Neural progenitor cell (in vitro differentiated cells): ENCODE measurements at regions not wholly inside any gene's neighbourhood (a gene's known extent, or its start where the extent isn't known, plus 50 kb on each side); places are given as distances from the start of the nearest gene placed in this dataset.

ENCODE experiments used
- DNase-seq: peaks from one replicate; pipeline ENCODE4 v3.0.0-alpha.2; 2016; ENCODE audit warnings: low spot score
- H2AFZ ChIP-seq: fragments of 200-600 bp; sonication (generic); replicated peaks from 2 replicates; pipeline ENCODE4 v1.6.1; 2016; ENCODE audit warnings: antibody characterized with exemption
- H3F3A ChIP-seq: fragments of 200-600 bp; sonication (generic); 2 replicates; pipeline ENCODE4 v1.6.1; 2016; ENCODE audit warnings: antibody characterized with exemption, low read depth
- H3K27ac ChIP-seq: fragments of 200-600 bp; sonication (generic); 2 replicates; pipeline ENCODE4 v1.5.1; 2016; ENCODE audit warnings: mild to moderate bottlenecking
- H3K27me3 ChIP-seq: fragments of 200-600 bp; sonication (generic); 2 replicates; pipeline ENCODE4 v1.6.1; 2016; ENCODE audit warnings: mild to moderate bottlenecking, moderate library complexity
- H3K36me3 ChIP-seq: fragments of 200-600 bp; sonication (generic); 2 replicates; pipeline ENCODE4 v1.5.1; 2016
- H3K4me1 ChIP-seq: fragments of 200-600 bp; sonication (generic); 2 replicates; pipeline ENCODE4 v1.6.1; 2016; ENCODE audit warnings: mixed run types
- H3K4me2 ChIP-seq: fragments of 200-600 bp; sonication (generic); 2 replicates; pipeline ENCODE4 v1.6.1; 2016
- H3K4me3 ChIP-seq: fragments of 200-600 bp; sonication (generic); 2 replicates; pipeline ENCODE4 v1.5.1; 2016
- H3K79me2 ChIP-seq: fragments of 200-600 bp; sonication (generic); 2 replicates; pipeline ENCODE4 v1.6.1; 2016; ENCODE audit warnings: low read depth
- H3K9ac ChIP-seq: fragments of 200-600 bp; sonication (generic); 2 replicates; pipeline ENCODE4 v1.6.1; 2016
- H3K9me3 ChIP-seq: fragments of 200-600 bp; sonication (generic); 2 replicates; pipeline ENCODE4 v1.5.1; 2016; ENCODE audit warnings: low read depth
- H4K20me1 ChIP-seq: fragments of 200-600 bp; sonication (generic); 2 replicates; pipeline ENCODE4 v1.6.1; 2016; ENCODE audit warnings: low read depth
- H3K27ac Mint-ChIP-seq: 3 replicates; pipeline ENCODE4 v1.8.0; 2021; ENCODE audit warnings: mixed read lengths
- H3K27me3 Mint-ChIP-seq: 2 replicates; pipeline ENCODE4 v1.8.0; 2022; ENCODE audit warnings: low read depth, mild to moderate bottlenecking, inconsistent platforms, moderate library complexity, mixed read lengths; ENCODE audit not compliant: insufficient read depth
- H3K36me3 Mint-ChIP-seq: 3 replicates; pipeline ENCODE4 v1.8.0; 2021; ENCODE audit warnings: mixed read lengths
- H3K4me1 Mint-ChIP-seq: 3 replicates; pipeline ENCODE4 v1.8.0; 2021; ENCODE audit warnings: mixed read lengths
- H3K4me3 Mint-ChIP-seq: 3 replicates; pipeline ENCODE4 v1.8.0; 2021; ENCODE audit warnings: mild to moderate bottlenecking, moderate library complexity, mixed read lengths
- H3K9me3 Mint-ChIP-seq: 3 replicates; pipeline ENCODE4 v1.8.0; 2020; ENCODE audit warnings: mixed read lengths
- EZH2 ChIP-seq: fragments of 200-600 bp; sonication (generic); IDR thresholded peaks from 2 replicates; pipeline ENCODE4 v1.6.1; 2017; ENCODE audit warnings: antibody characterized with exemption, mild to moderate bottlenecking, moderate library complexity
- EZH2phosphoT487 ChIP-seq: fragments of 200-600 bp; sonication (generic); IDR thresholded peaks from 2 replicates; pipeline ENCODE4 v1.6.1; 2017; ENCODE audit warnings: antibody characterized with exemption
- TF ChIP-seq, protein P1 (sequence below): fragments of 200-600 bp; sonication (generic); IDR thresholded peaks from 2 replicates; pipeline ENCODE4 v1.5.1; 2017; ENCODE audit warnings: antibody characterized with exemption, mild to moderate bottlenecking

- H3K4me3 Mint-ChIP-seq, result no peak overlapping the region
- H3K79me2 ChIP-seq, result no peaks in the 10 kb centered on the region
- no peak overlapping the region for H3K4me2 ChIP-seq
- no peaks in the 10 kb centered on the region for H3K36me3 ChIP-seq
- no peaks in the 10 kb centered on the region for H3K27me3 ChIP-seq
- H3F3A ChIP-seq, result no peaks in the 10 kb centered on the region
- H3K9ac ChIP-seq, result no peak overlapping the region
- no peak for DNase-seq
- H3K4me1 Mint-ChIP-seq, result no peaks in the 10 kb centered on the region
- no peaks in the 10 kb centered on the region for H3K4me1 ChIP-seq
- no peaks in the 10 kb centered on the region for H3K36me3 Mint-ChIP-seq
- H3K9me3 Mint-ChIP-seq, result no peaks in the 10 kb centered on the region
- no peak overlapping the region for H2AFZ ChIP-seq
- H3K4me3 ChIP-seq, result no peak overlapping the region
- no peaks in the 10 kb centered on the region for H4K20me1 ChIP-seq
- no peaks in the 10 kb centered on the region for H3K27me3 Mint-ChIP-seq
- H3K27ac Mint-ChIP-seq, result no peak overlapping the region
- H3K27ac ChIP-seq, result no peak overlapping the region
- TF ChIP-seq, protein P1, sequence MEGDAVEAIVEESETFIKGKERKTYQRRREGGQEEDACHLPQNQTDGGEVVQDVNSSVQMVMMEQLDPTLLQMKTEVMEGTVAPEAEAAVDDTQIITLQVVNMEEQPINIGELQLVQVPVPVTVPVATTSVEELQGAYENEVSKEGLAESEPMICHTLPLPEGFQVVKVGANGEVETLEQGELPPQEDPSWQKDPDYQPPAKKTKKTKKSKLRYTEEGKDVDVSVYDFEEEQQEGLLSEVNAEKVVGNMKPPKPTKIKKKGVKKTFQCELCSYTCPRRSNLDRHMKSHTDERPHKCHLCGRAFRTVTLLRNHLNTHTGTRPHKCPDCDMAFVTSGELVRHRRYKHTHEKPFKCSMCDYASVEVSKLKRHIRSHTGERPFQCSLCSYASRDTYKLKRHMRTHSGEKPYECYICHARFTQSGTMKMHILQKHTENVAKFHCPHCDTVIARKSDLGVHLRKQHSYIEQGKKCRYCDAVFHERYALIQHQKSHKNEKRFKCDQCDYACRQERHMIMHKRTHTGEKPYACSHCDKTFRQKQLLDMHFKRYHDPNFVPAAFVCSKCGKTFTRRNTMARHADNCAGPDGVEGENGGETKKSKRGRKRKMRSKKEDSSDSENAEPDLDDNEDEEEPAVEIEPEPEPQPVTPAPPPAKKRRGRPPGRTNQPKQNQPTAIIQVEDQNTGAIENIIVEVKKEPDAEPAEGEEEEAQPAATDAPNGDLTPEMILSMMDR, result no peak
- TF ChIP-seq EZH2phosphoT487, result no peak
- TF ChIP-seq EZH2, result no peak
- no peaks in the 10 kb centered on the region for H3K9me3 ChIP-seq
These were observed 623.6 kb downstream of the STIM2 start for GRCh38 chr4:27484216-27484615.

GRCh38 chr4:27490315-27490714, 629.7 kb downstream of the STIM2 start:
- TF ChIP-seq, protein P1, result no peak
- TF ChIP-seq EZH2, result no peak
- TF ChIP-seq EZH2phosphoT487, result no peak
- no peaks in the 10 kb centered on the region for H3F3A ChIP-seq
- no peaks in the 10 kb centered on the region for H3K27me3 ChIP-seq
- H3K4me1 ChIP-seq, result peaks cover 13% of the 10 kb centered on the region
- no peak overlapping the region for H2AFZ ChIP-seq
- no peaks in the 10 kb centered on the region for H3K9me3 Mint-ChIP-seq
- H3K27ac Mint-ChIP-seq, result no peak overlapping the region
- H3K4me3 Mint-ChIP-seq, result no peak overlapping the region
- no peaks in the 10 kb centered on the region for H3K79me2 ChIP-seq
- H3K36me3 ChIP-seq, result no peaks in the 10 kb centered on the region
- H4K20me1 ChIP-seq, result no peaks in the 10 kb centered on the region
- H3K27ac ChIP-seq, result no peak overlapping the region
- no peaks in the 10 kb centered on the region for H3K9me3 ChIP-seq
- H3K9ac ChIP-seq, result no peak overlapping the region
- peak; percentile 10 for DNase-seq
- H3K4me1 Mint-ChIP-seq, result peaks cover 8% of the 10 kb centered on the region
- peaks cover 2% of the 10 kb centered on the region for H3K27me3 Mint-ChIP-seq
- H3K4me3 ChIP-seq, result no peak overlapping the region
- H3K36me3 Mint-ChIP-seq, result no peaks in the 10 kb centered on the region
- H3K4me2 ChIP-seq, result no peak overlapping the region

DNA sequence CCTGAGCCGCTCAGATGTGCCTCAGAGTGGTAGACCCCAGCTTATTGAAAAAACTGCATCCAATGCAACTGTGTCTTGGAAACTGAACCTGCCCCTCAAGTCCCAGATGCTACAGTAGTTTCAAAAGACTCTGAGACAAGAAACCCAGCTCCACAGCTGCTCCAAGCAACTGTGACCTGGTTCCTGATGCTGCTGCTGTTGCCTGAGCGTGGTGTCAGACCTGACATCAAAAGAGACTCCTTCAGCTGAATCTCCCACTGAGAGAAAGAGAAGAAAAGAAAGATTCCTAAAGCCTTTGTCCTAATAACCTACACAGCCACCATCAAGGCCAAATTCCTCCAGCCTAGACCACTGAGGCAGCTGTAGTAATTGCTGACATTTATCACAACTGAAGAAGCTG, 630.1 kb downstream of the STIM2 start:
- no peak overlapping the region for H2AFZ ChIP-seq
- no peaks in the 10 kb centered on the region for H3K36me3 ChIP-seq
- peaks cover 8% of the 10 kb centered on the region for H3K4me1 Mint-ChIP-seq
- no peak overlapping the region for H3K4me2 ChIP-seq
- no peak overlapping the region for H3K9ac ChIP-seq
- TF ChIP-seq EZH2phosphoT487, result no peak
- TF ChIP-seq, protein P1, result no peak
- TF ChIP-seq EZH2, result no peak
- H3K27me3 Mint-ChIP-seq, result peaks cover 2% of the 10 kb centered on the region
- H3K27ac Mint-ChIP-seq, result peak overlapping the region; percentile 57
- no peaks in the 10 kb centered on the region for H3K9me3 Mint-ChIP-seq
- no peak overlapping the region for H3K27ac ChIP-seq
- no peaks in the 10 kb centered on the region for H4K20me1 ChIP-seq
- peaks cover 13% of the 10 kb centered on the region for H3K4me1 ChIP-seq
- H3K9me3 ChIP-seq, result no peaks in the 10 kb centered on the region
- no peaks in the 10 kb centered on the region for H3K36me3 Mint-ChIP-seq
- H3F3A ChIP-seq, result no peaks in the 10 kb centered on the region
- no peak for DNase-seq
- H3K27me3 ChIP-seq, result no peaks in the 10 kb centered on the region
- H3K79me2 ChIP-seq, result no peaks in the 10 kb centered on the region
- H3K4me3 Mint-ChIP-seq, result no peak overlapping the region
- H3K4me3 ChIP-seq, result no peak overlapping the region
